SKM-1 (cell line): ENCODE measurements at regions not wholly inside any gene's neighbourhood (a gene's known extent, or its start where the extent isn't known, plus 50 kb on each side); places are given as distances from the start of the nearest gene placed in this dataset.
"Not testable (repeated sequence)": the region's sequence is repeated elsewhere in the genome, so short reads cannot be mapped to it uniquely, and the experiment has no call there.

Source experiments
- DNase-seq: peaks from one replicate; lab custom pipeline; 2025; ENCODE audit not compliant: unreplicated experiment; lab: John Stamatoyannopoulos, UW

- no peak for DNase-seq
Measured at GRCh38 chr11:29629286-29629685, 387.5 kb downstream of the KCNA4 start.

- DNase-seq: no peak
Measured at GRCh38 chr11:29628609-29629008, 388.2 kb downstream of the KCNA4 start.

GRCh38 chr11:29627541-29627940, 389.3 kb downstream of the KCNA4 start:
- DNase-seq: no peak

GRCh38 chr11:29623144-29623722, 393.6 kb downstream of the KCNA4 start:
- no peak for DNase-seq

- peak; percentile 56 for DNase-seq
Measured at GRCh38 chr11:29616611-29617010, 400.2 kb downstream of the KCNA4 start.

GRCh38 chr11:29612423-29612822, 404.4 kb downstream of the KCNA4 start:
- no peak for DNase-seq

- DNase-seq: no peak
Measured at GRCh38 chr11:29606330-29607031, 410.3 kb downstream of the KCNA4 start.

GRCh38 chr11:29600151-29600575, 416.7 kb downstream of the KCNA4 start:
- DNase-seq: not testable (repeated sequence)

- no peak for DNase-seq
Measured at GRCh38 chr11:29584342-29584741, 432.5 kb downstream of the KCNA4 start.

GRCh38 chr11:29578806-29579205, 438.0 kb downstream of the KCNA4 start:
- no peak for DNase-seq

GRCh38 chr11:29564486-29564885, 452.3 kb downstream of the KCNA4 start:
- DNase-seq: no peak

- DNase-seq: no peak
Measured at GRCh38 chr11:29562183-29562582, 454.6 kb downstream of the KCNA4 start.

GRCh38 chr11:29553990-29554389, 462.8 kb downstream of the KCNA4 start:
- DNase-seq: no peak

GRCh38 chr11:29538339-29539036, 478.3 kb downstream of the KCNA4 start:
- no peak for DNase-seq

GRCh38 chr11:29534836-29535235, 482.0 kb downstream of the KCNA4 start:
- DNase-seq: no peak

GRCh38 chr11:29530961-29531360, 485.9 kb downstream of the KCNA4 start:
- DNase-seq: no peak

GRCh38 chr11:29527391-29527936, 489.4 kb downstream of the KCNA4 start:
- DNase-seq: peak; percentile 89

GRCh38 chr11:29518389-29519174, 498.2 kb downstream of the KCNA4 start:
- peak; percentile 88 for DNase-seq

- DNase-seq: no peak
Measured at GRCh38 chr11:29511394-29511793, 505.4 kb downstream of the KCNA4 start.

GRCh38 chr11:29507376-29507775, 509.5 kb downstream of the KCNA4 start:
- DNase-seq: no peak

GRCh38 chr11:29495676-29496075, 521.2 kb downstream of the KCNA4 start:
- DNase-seq: no peak
